ENCODE measurements at regions not wholly inside any gene's neighbourhood (a gene's known extent, or its start where the extent isn't known, plus 50 kb on each side); places are given as distances from the start of the nearest gene placed in this dataset.
"Not testable (repeated sequence)": the region's sequence is repeated elsewhere in the genome, so short reads cannot be mapped to it uniquely, and the experiment has no call there.

DNA sequence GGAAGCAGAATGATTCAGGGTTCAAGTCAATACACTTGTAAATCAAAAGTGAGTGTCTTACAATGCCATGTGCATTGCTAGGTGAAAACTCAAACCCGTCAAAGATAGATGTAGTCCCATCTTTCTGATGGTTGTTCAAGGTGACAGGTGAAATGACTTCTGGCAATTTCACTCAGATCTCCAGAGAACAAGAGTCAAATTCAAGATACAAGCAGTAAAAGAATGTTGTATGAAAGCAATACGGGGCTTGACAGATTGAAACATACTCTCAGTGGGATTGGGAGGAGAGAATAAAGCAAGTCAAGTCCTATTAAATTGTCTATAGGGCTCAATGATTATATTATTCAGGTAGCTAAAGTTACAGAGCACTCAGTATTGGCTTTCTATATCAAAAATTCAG, 105.1 kb upstream of the ANXA10 start:
- TF ChIP-seq, protein P1, sequence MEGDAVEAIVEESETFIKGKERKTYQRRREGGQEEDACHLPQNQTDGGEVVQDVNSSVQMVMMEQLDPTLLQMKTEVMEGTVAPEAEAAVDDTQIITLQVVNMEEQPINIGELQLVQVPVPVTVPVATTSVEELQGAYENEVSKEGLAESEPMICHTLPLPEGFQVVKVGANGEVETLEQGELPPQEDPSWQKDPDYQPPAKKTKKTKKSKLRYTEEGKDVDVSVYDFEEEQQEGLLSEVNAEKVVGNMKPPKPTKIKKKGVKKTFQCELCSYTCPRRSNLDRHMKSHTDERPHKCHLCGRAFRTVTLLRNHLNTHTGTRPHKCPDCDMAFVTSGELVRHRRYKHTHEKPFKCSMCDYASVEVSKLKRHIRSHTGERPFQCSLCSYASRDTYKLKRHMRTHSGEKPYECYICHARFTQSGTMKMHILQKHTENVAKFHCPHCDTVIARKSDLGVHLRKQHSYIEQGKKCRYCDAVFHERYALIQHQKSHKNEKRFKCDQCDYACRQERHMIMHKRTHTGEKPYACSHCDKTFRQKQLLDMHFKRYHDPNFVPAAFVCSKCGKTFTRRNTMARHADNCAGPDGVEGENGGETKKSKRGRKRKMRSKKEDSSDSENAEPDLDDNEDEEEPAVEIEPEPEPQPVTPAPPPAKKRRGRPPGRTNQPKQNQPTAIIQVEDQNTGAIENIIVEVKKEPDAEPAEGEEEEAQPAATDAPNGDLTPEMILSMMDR (IDR thresholded peaks at IDR 0.05): no peak
- DNase-seq (no peak), ATAC-seq (no peak)
- intact Hi-C loops (cut with DNase I, micrococcal nuclease): no loop called here
- Histone ChIP-seq H3K36me3 (ENCODE audit: low read depth) (no peaks in the 10 kb centered on the region), H3K4me3 (no peak overlapping the region), H3K9me3 (no peaks in the 10 kb centered on the region), H3K4me1 (ENCODE audit: low read depth) (no peaks in the 10 kb centered on the region)

DNA sequence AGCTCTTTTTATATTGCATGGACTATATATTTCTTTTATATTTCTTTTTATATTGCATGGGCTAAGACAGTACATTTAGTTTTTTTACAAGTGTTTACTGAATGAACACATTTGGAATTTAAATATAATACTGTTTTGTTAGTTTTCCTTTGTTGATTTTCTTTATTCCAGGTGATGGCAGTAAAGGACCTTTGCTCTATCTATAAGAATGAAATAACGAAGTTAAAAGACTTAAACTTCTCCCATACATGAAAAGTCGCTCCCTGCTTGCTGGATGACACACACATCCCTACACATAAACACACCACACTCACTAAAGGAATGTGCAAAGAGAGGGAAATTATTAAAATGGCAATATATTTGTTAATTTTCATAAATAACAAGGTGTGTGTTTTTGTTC, 102.5 kb upstream of the ANXA10 start:
- ATAC-seq (no peak), DNase-seq (no peak)
- H3K4me1 ChIP-seq (ENCODE audit: low read depth): no peaks in the 10 kb centered on the region
- no peaks in the 10 kb centered on the region for H3K36me3 ChIP-seq (ENCODE audit: low read depth)
- no peaks in the 10 kb centered on the region for H3K9me3 ChIP-seq
- TF ChIP-seq, protein P1 (IDR thresholded peaks at IDR 0.05): no peak
- intact Hi-C loops (cut with DNase I, micrococcal nuclease): no loop called here
- H3K4me3 ChIP-seq: no peak overlapping the region

DNA sequence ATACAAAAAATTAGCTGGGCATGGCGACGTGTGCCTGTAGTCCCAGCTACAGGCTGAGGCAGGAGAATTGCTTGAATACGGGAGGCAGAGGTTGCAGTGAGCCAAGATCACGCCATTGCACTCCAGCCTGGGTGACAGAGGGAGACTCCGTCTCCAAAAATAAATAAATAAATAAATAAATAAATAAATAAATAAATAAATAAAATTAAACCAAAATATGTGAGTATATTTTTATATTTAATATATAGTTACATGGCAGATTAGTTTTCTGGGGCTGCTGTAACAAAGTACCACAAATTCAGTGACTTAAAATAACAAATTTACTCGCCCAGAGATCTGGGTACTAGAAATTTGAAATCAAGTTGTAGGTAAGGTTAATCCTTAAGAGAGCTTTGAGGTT, 84.2 kb upstream of the ANXA10 start:
- ATAC-seq; DNase-seq; intact Hi-C loops (cut with DNase I, micrococcal nuclease); H3K9me3 ChIP-seq; H3K4me3 ChIP-seq; H3K36me3 ChIP-seq (ENCODE audit: low read depth); H3K4me1 ChIP-seq (ENCODE audit: low read depth): not testable (repeated sequence)

DNA sequence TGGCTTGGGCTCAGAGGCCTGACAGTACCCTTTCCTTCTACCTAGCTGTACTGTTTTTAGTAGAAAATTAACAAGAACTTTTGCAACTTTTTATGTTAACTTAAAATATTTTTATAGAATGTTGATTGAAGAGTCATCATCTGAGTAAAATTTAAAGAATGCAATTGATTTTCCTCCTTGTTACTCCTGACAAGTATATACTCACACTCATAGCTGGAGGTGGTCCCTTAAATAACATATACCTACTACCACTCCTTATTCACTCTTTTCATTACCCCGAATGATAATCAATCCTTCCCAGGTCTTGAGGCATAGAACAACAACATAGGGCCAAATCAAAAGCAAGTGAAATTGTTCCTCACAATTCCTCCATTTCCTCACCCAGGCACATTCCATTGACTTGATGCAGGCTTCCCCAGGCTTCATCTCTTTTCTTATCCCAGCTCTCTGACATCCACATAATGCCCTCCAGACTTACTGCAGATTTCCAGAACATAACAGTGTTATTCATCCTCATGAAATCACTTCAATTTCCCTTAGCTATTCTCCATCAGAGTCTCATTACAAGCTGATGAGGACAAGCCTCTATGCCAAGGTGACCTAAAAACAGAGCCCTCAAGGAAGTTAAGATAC, 73.2 kb upstream of the ANXA10 start:
- Histone ChIP-seq H3K4me3 (no peak overlapping the region), H3K36me3 (ENCODE audit: low read depth) (no peaks in the 10 kb centered on the region), H3K4me1 (ENCODE audit: low read depth) (no peaks in the 10 kb centered on the region), H3K9me3 (no peaks in the 10 kb centered on the region)
- intact Hi-C loops (cut with DNase I, micrococcal nuclease): no loop called here
- no peak for ATAC-seq
- DNase-seq: no peak
- TF ChIP-seq, protein P1 (IDR thresholded peaks at IDR 0.05): no peak

DNA sequence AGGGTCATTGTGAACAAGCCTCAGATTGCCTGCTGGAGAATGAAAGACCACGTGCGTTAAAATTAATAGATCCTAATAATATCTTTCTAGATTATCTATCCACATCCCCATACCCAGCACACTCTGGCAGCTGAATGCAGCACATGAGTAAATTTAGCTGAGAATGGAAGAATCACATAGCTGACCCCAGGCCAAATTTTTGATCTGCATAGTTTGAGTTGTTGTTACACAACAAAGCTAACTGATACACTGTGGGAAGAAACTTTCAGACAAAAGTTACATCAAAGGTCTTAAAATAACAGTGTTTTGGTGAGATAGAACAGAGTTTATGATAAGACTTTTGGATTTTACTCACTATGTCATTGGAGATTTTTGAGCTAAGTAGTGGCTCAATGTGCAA, 72.4 kb upstream of the ANXA10 start:
- Histone ChIP-seq H3K36me3 (ENCODE audit: low read depth) (no peaks in the 10 kb centered on the region), H3K9me3 (no peaks in the 10 kb centered on the region), H3K4me1 (ENCODE audit: low read depth) (no peaks in the 10 kb centered on the region), H3K4me3 (no peak overlapping the region)
- TF ChIP-seq, protein P1 (IDR thresholded peaks at IDR 0.05): no peak
- no peak for DNase-seq
- ATAC-seq: no peak
- intact Hi-C loops (cut with DNase I, micrococcal nuclease): no loop called here

DNA sequence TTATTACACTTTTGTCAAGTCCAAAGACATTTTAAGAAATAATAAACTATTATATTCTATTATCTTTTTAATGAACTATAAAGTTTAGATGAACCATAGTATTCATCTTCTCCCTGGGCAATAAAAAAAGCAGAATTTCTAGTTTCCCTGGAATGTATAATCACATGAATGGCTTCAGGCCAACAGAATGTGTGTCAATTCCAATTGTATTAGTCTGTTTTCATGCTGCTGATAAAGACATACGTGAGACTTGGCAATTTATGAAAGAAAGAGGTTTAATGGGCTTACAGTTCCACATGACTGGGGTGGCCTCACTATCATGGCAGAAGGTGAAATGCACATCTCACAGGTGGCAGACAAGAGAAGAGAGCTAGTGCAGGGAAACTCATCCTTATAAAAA, 70.7 kb upstream of the ANXA10 start:
- no peaks in the 10 kb centered on the region for H3K36me3 ChIP-seq (ENCODE audit: low read depth)
- DNase-seq: no peak
- no peaks in the 10 kb centered on the region for H3K9me3 ChIP-seq
- TF ChIP-seq, protein P1 (IDR thresholded peaks at IDR 0.05): no peak
- H3K4me3 ChIP-seq: no peak overlapping the region
- H3K4me1 ChIP-seq (ENCODE audit: low read depth): no peaks in the 10 kb centered on the region
- intact Hi-C loops (cut with DNase I, micrococcal nuclease): no loop called here
- no peak for ATAC-seq

All from mucosa of descending colon (tissue), 3 donors.